ENCODE measurements at regions not wholly inside any gene's neighbourhood (a gene's known extent, or its start where the extent isn't known, plus 50 kb on each side); places are given as distances from the start of the nearest gene placed in this dataset.

- no peaks in the 10 kb centered on the region for H4K20me1 ChIP-seq (replicated peaks in 1 of 2; ENCODE audit: control insufficient read depth in 1 of 2, insufficient read depth in 2 of 2, low read length in 2 of 2)
- no peak overlapping the region for H3K14ac ChIP-seq (ENCODE audit: insufficient read length)
- WGBS, 2 experiments (ENCODE audit: extremely low coverage in 1 of 2, insufficient coverage in 1 of 2, insufficient read length in 1 of 2, insufficient replicate concordance in 2 of 2, low coverage in 1 of 2, low lambda C conversion rate in 2 of 2, missing lambda C conversion rate in 1 of 2), result 89% methylated on average over 2 of the region's 2 CpGs; no CpG with 5 or more reads in 1 of the 2 experiments
- H3K4ac ChIP-seq (replicated peaks; ENCODE audit: insufficient read length, low read depth, low read length), result no peak overlapping the region
- no peak overlapping the region for H3K56ac ChIP-seq (replicated peaks; ENCODE audit: insufficient read length, low read depth, low read length)
- ChIA-PET CTCF (ENCODE audit: partially characterized antibody) (no interaction called here), POLR2A (ENCODE audit: partially characterized antibody) (no interaction called here)
- no peak overlapping the region for H2BK120ac ChIP-seq (replicated peaks; ENCODE audit: low read depth, low read length)
- H3K18ac ChIP-seq (ENCODE audit: extremely low read depth, low read length), result no peak overlapping the region
- H3K4me3 ChIP-seq (ENCODE audit: extremely low read depth in 1 of 4, insufficient read depth in 2 of 4, low read depth in 3 of 4, low read length in 4 of 4), result no peak overlapping the region
- H3K4me2 ChIP-seq (ENCODE audit: insufficient read depth in 1 of 2, low read depth in 2 of 2, low read length in 2 of 2), result no peak overlapping the region
- no peak for TF ChIP-seq MAX (IDR thresholded peaks at IDR 0.05)
- no peak overlapping the region for H2BK15ac ChIP-seq (ENCODE audit: low read length)
- no peak overlapping the region for H2BK5ac ChIP-seq (ENCODE audit: low read depth, low read length)
- H3K79me2 ChIP-seq (ENCODE audit: control insufficient read depth in 1 of 2, insufficient read depth in 2 of 2, low read length in 2 of 2), result no peaks in the 10 kb centered on the region
- H3K23ac ChIP-seq (ENCODE audit: insufficient read length), result no peak overlapping the region
- H4K91ac ChIP-seq (replicated peaks; ENCODE audit: insufficient read length, low read length), result no peak overlapping the region
- no peak overlapping the region for H3K27ac ChIP-seq (ENCODE audit: low read depth, low read length)
- H2AFZ ChIP-seq (ENCODE audit: low read length), result no peak overlapping the region
- no peaks in the 10 kb centered on the region for H3K27me3 ChIP-seq (replicated peaks in 1 of 4; ENCODE audit: control insufficient read depth in 3 of 4, extremely low read depth in 1 of 4, insufficient read depth in 3 of 4, low read length in 3 of 4)
- no peak overlapping the region for H2AK5ac ChIP-seq (ENCODE audit: low read depth, low read length)
- H2BK20ac ChIP-seq (ENCODE audit: low read length), result no peak overlapping the region
- H3K79me1 ChIP-seq (ENCODE audit: low read depth, low read length), result no peaks in the 10 kb centered on the region
- DNase-seq (ENCODE audit: low read depth in 1 of 2, low spot score in 2 of 2), result no peak
- H3K36me3 ChIP-seq (ENCODE audit: control insufficient read depth in 2 of 4, insufficient read depth in 4 of 4, low read length in 3 of 4), result no peaks in the 10 kb centered on the region
- no peak overlapping the region for H2BK12ac ChIP-seq (ENCODE audit: low read depth, low read length)
- H3K23me2 ChIP-seq (ENCODE audit: low read depth, low read length), result no peaks in the 10 kb centered on the region
- FAIRE-seq, result no peak
- H3K4me1 ChIP-seq (replicated peaks in 1 of 4; ENCODE audit: control insufficient read depth in 3 of 4, insufficient read depth in 4 of 4, low read length in 3 of 4), result peaks cover 0 to 12% (median 7%) of the 10 kb centered on the region in 4 experiments; a peak in 6 of 7 replicates
- no peak overlapping the region for H4K8ac ChIP-seq (ENCODE audit: extremely low read depth, insufficient read depth, low read length)
- no peak overlapping the region for H3K9ac ChIP-seq (replicated peaks in 1 of 4; ENCODE audit: extremely low read depth in 1 of 4, low read depth in 3 of 4, low read length in 3 of 4)
- no peaks in the 10 kb centered on the region for H3K9me3 ChIP-seq (ENCODE audit: insufficient read depth in 2 of 2, low read depth in 1 of 2, low read length in 1 of 2)
- no peak overlapping the region for H4K5ac ChIP-seq (ENCODE audit: insufficient read length, low read depth, low read length)
These were observed 403.1 kb upstream of the TBL1XR1 start for GRCh38 chr3:177600411-177600810.
